T-helper 2 cell treated with Interferon-gamma antibody and Interleukin-4, amounts not matched to agents 100 ng/mL and 5 ng/mL, for 36 hours (primary cell): ENCODE measurements at regions not wholly inside any gene's neighbourhood (a gene's known extent, or its start where the extent isn't known, plus 50 kb on each side); places are given as distances from the start of the nearest gene placed in this dataset.

Experiments used
- intact Hi-C: fragments of 100-400 bp; cut with micrococcal nuclease; formaldehyde crosslinking; loops from one replicate; pipeline ENCODE4 v1.15.1; 2023

GRCh38 chr18:5600378-5601071, 56.7 kb upstream of the EPB41L3 start:
- intact Hi-C loops: loop anchor here (10.0 kb wide), 1 partner anchor 294 kb away; the partner anchor contains the start of gene TMEM200C

GRCh38 chr18:5596585-5596984, 52.8 kb upstream of the EPB41L3 start:
- intact Hi-C loops: no loop called here
